ENCODE measurements at regions not wholly inside any gene's neighbourhood (a gene's known extent, or its start where the extent isn't known, plus 50 kb on each side); places are given as distances from the start of the nearest gene placed in this dataset.

DNA sequence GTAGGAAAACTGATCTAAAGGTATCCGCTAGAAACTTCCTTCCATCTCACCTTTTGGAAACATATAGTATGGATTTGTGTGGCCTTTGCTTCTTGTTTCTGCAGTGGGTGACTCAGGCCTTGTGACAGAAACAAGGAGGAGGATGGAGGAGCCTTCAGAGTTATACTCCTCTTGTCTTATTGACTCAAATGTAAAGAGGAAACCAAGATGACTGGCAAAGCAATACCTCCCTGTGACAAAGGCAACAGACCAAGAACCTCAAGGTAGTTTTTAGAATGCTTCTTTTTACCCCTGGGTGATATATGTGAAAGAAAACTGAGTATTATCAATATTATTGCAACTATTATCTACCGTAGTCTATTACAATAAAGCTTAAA, 123.3 kb upstream of the SLIT3 start:
- TF ChIP-seq SP1 (IDR thresholded peaks at IDR 0.05; ENCODE audit: low read depth) (no peak), POLR2AphosphoS5 (IDR thresholded peaks at IDR 0.05; ENCODE audit: low read depth, low read length) (no peak), POLR2A (IDR thresholded peaks at IDR 0.05; ENCODE audit: borderline replicate concordance, extremely low read depth, insufficient read depth, insufficient read length) (no peak), ZFX (IDR thresholded peaks at IDR 0.05) (no peak), EGR1 (IDR thresholded peaks at IDR 0.05; ENCODE audit: low read depth) (no peak), SIN3A (IDR thresholded peaks at IDR 0.05; ENCODE audit: low read depth) (no peak), ZNF274 (IDR thresholded peaks at IDR 0.05; ENCODE audit: low read depth, low read length) (no peak), EZH2 (IDR thresholded peaks at IDR 0.05) (no peak), RAD21 (IDR thresholded peaks at IDR 0.05; ENCODE audit: low read depth) (no peak), ZBTB33 (IDR thresholded peaks at IDR 0.05; ENCODE audit: extremely low read depth, insufficient replicate concordance, low read length) (no peak), JUND (IDR thresholded peaks at IDR 0.05) (no peak), CBX3 (IDR thresholded peaks at IDR 0.05; ENCODE audit: low read depth) (no peak)
- TF ChIP-seq, protein P1, sequence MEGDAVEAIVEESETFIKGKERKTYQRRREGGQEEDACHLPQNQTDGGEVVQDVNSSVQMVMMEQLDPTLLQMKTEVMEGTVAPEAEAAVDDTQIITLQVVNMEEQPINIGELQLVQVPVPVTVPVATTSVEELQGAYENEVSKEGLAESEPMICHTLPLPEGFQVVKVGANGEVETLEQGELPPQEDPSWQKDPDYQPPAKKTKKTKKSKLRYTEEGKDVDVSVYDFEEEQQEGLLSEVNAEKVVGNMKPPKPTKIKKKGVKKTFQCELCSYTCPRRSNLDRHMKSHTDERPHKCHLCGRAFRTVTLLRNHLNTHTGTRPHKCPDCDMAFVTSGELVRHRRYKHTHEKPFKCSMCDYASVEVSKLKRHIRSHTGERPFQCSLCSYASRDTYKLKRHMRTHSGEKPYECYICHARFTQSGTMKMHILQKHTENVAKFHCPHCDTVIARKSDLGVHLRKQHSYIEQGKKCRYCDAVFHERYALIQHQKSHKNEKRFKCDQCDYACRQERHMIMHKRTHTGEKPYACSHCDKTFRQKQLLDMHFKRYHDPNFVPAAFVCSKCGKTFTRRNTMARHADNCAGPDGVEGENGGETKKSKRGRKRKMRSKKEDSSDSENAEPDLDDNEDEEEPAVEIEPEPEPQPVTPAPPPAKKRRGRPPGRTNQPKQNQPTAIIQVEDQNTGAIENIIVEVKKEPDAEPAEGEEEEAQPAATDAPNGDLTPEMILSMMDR (IDR thresholded peaks at IDR 0.05 in 2 of 3, conservative IDR thresholded peaks at IDR 0.05 in 1 of 3; ENCODE audit: borderline replicate concordance in 1 of 3, insufficient read depth in 1 of 3, low read depth in 2 of 3, low read length in 2 of 3), result no peak
- TF ChIP-seq, protein P2, sequence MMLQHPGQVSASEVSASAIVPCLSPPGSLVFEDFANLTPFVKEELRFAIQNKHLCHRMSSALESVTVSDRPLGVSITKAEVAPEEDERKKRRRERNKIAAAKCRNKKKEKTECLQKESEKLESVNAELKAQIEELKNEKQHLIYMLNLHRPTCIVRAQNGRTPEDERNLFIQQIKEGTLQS (IDR thresholded peaks at IDR 0.05), result no peak

All from HCT116 (cell line).